HG02884 (cell line): ENCODE measurements at regions not wholly inside any gene's neighbourhood (a gene's known extent, or its start where the extent isn't known, plus 50 kb on each side); places are given as distances from the start of the nearest gene placed in this dataset.

Experiments
- ATAC-seq: cut with Tn5 transposase; IDR thresholded peaks from one replicate; pipeline ENCODE4 v1.9.1; 2021; ENCODE audit warnings: mild to moderate bottlenecking, moderate library complexity; ENCODE audit not compliant: unreplicated experiment

- ATAC-seq, result no peak
Observed at GRCh38 chr4:19455196-19455595, 796.5 kb upstream of the SLIT2 start.

- ATAC-seq, result no peak
Observed at GRCh38 chr4:19438233-19438632, 813.5 kb upstream of the SLIT2 start.

- ATAC-seq, result no peak
Observed at GRCh38 chr4:19437008-19437407, 814.7 kb upstream of the SLIT2 start.

- ATAC-seq, result no peak
Observed at GRCh38 chr4:19429684-19430083, 822.0 kb upstream of the SLIT2 start.

DNA sequence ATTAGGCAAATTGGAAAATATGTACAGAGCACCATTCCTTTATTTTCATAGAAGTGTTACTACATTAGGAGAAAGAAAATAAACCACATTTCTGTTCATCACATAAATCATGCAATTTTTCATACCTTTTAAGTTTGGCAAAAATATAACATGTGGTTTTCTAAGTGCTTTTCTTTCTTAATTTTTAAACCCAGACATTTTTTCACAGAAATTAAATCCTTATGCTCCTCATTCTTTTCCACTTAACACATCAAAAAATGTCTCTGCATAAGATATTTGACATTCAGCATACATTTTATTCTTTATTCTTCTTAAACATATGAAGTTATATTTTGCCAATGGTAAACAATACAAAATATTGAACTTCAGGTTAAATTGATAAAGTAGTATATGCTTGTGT, 826.6 kb upstream of the SLIT2 start:
- ATAC-seq, result no peak

DNA sequence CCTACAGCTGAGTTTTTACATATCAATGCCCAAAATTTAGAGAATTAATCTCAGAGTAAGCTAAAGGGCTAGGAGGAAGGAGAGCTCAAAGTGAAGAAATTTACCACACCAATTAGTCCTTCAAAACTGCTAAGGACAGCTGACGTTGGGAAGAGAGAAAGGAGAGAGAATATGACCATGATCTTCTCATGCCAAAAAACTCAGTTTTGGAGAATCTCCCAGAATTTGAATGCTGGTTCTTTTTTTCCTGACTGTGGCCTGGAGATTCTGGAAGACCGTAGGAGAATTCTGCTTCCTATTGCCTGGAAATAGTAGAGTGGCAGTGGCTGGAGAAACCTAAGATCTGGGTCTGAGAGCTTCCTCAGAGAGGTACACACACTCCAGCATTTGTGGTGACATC, 834.4 kb upstream of the SLIT2 start:
- ATAC-seq, result no peak

DNA sequence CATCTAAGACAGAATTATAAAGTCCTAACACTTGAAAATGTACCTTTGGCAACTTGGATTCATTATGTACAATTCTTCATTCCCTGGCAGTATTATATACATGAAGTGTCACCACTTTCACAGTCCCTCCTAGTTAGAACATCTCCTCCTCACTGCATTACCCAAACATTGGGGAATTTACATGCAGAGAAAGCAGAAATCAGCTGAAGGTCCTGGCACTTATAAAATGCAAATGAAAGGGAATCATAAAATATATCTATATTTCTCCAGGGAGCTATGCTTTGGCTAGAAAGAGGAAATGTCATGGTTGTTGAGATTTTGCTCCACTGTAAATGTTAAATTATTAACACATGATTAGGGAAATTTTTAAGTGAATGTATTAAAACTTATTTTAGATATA, 835.6 kb upstream of the SLIT2 start:
- no peak for ATAC-seq

DNA sequence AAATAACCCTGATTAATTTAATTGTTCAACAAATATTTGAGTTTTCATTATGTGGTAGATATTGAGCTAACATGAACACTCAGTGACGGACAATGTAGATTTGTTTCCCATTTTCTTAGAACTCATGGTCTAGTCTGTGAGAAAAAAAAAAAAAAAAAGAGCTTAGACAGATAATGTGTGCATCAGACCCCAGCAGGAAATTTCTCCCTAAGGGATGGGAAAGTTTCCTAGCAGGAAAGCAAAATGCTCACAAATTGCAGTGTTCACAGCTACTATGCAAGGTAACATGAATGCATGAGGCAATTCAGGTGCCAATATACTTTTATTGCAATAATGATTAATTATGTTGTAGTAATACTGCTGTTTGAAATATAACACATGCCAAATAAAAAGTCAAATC, 843.2 kb upstream of the SLIT2 start:
- ATAC-seq, result no peak

GRCh38 chr4:19406789-19407188, 844.9 kb upstream of the SLIT2 start:
- no peak for ATAC-seq

DNA sequence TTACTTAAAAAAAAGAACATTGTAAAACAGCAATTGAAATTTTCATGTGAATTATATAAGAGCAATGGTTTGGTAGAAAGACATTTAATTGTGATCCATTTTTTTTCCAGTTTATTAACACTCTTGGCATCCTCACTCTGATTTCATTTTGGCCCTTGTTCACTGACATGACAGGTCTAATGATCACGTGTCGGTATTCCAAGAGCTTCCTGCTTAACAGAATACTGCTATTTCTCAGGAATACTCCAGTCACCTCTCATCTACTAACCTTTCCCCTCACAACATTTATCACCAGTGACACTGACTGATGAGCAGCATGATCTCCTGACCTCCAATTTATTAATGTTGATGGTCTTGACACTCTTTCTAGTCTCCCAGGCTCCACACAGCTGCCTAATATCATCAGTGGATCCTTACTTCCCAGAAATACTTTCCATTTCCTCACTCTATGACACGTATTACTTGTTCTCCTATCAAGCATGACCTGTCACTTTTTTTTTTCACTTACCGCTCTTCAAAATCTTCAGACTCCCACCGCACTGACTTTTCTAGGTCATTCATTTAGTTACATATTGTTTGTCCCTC, 847.8 kb upstream of the SLIT2 start:
- no peak for ATAC-seq

DNA sequence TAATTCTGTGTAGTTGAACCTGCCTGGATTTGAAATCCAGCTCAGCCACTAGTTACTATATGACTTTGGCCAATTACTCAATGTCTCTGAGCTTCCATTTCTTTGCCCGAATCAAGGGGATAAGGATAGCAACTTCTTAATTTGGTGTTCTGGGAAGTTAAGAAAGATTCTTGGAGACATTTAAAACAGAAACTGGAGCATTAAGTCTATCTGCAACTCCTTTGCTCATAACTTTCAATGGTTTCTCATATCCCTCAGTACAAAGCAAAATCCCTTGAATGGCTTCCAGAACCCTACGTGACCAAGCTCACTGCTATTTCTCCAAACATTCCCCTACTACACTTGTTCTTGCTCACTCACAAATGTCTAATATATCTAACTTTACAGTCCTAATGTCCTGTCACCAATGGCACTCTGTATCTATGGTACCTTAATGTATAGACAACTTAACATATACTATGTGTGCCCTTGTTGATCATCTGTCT, 849.1 kb upstream of the SLIT2 start:
- no peak for ATAC-seq

- ATAC-seq, result no peak
Observed at GRCh38 chr4:19401301-19402080, 850.2 kb upstream of the SLIT2 start.

GRCh38 chr4:19400820-19401219, 850.9 kb upstream of the SLIT2 start:
- no peak for ATAC-seq

DNA sequence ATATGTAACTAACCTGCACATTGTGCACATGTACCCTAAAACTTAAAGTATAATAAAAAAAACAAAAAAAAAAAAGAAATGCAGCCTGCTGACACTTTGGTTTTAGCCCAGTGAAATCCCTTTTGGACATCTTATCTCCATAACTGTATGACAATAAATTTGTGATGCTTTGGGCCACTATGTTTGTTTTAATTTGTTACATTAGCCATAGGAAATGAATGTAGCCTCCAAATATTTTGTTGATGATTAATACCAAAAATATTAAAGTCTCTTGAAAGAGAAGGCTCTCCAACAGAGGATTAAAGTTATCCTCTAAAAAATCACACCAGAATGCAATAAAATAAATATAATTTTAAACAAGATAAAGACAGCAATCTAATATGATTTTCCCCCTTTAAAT, 852.7 kb upstream of the SLIT2 start:
- no peak for ATAC-seq

DNA sequence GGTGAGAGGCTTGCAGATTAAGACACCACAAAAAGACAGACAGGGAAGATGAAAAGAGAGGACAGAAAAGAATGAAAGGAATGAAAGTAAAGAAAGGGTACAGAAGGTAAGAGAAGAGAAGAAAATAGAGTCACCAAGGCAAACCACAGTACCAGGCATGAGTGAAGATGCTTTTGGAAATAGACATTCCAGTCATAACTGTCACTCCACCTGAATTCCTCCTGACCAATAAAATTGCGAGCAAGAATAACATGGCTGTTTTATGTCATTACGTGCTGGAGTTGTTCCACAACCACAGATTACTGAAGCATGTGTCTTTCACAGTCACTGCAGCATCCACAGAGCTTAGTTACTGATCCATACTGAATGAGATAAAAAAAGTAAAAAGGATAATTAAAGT, 864.9 kb upstream of the SLIT2 start:
- ATAC-seq, result no peak

GRCh38 chr4:19382993-19383756, 868.5 kb upstream of the SLIT2 start:
- no peak for ATAC-seq

DNA sequence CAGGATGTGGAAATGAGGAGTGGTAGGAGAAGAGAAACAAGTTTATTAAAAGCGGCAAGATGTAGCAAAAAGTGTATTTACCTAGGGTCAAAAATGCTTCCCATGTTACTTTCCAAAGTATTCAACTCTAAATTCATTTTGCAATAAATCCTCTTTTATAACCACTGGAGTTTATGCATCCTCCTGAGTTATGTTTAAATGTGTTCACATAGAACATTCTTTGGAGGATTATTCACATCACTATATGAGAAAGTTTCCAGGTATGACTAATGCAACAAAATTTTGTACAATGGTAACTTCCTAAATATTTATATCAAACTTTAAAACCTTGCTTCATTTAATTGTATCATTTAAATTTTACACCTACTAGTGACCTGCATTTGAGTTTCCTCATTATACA, 870.6 kb upstream of the SLIT2 start:
- no peak for ATAC-seq

DNA sequence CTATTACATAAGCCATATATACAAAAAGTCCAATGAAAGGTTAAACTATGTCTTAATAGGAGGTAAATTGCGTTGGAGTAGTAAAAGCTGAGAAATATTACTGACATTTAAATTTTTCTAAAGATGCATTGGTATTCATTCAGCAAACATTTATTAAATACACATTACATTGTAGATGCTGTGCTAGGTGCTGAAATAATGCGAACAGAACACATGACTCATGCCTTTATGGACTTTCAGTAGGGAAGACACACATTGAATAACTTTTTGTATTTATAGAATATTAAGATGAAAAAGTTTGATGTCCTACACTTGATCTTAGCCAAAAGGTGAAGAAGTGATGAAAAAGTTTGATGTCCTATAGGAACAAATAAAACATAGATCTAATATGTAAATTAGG, 871.1 kb upstream of the SLIT2 start:
- ATAC-seq, result no peak

GRCh38 chr4:19379191-19379708, 872.5 kb upstream of the SLIT2 start:
- ATAC-seq, result no peak

- ATAC-seq, result no peak
Observed at GRCh38 chr4:19375931-19376330, 875.8 kb upstream of the SLIT2 start.

GRCh38 chr4:19375136-19375804, 876.4 kb upstream of the SLIT2 start:
- no peak for ATAC-seq
